ENCODE measurements at regions not wholly inside any gene's neighbourhood (a gene's known extent, or its start where the extent isn't known, plus 50 kb on each side); places are given as distances from the start of the nearest gene placed in this dataset.

DNA sequence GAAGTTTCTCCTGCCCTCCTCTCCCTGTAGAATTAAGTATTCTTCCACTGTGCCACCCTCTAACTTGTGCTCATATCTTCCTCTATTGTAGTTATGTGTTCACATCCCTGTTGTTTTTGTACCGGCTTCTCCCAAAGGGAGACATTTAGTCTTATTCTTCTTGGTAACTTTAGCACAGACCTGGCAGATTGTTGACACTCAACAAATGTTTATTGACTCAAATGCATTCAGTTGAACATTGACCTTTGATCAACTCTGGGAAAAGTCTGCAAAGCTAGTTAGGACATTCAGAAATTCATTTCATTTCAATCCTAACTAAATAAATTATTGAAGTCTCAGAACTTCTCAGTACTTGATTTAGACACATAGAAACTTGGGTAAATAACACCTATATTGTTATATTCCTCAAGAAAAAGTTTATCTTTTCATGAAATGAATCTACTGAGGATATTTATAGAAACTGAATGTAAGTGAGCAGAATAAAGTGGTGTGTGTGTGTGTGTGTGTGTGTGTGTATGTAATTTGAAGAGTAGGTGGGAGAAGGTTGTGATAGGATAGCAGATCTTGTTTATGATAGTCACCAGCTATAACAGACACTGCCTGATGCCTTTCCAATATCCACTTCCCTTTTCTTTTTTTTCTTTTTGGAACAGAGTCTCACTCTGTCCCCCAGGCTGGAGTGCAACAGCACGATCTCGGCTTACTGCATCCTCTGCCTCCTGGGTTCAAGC is 872.4 kb upstream of the CXADR start:
- WGBS, 2 donors: 96 to 97% methylated on average over 3 of the region's 3 CpGs
- Histone ChIP-seq H3K4me3 (no peak overlapping the region), H3K4me1 (ENCODE audit: control insufficient read depth in 5 of 5, insufficient read depth in 5 of 5, low read length in 5 of 5) (no peaks in the 10 kb centered on the region), H3K9ac (ENCODE audit: insufficient read depth in 1 of 2, low read length in 2 of 2) (no peak overlapping the region), H3K36me3 (ENCODE audit: control insufficient read depth in 4 of 4, insufficient read depth in 4 of 4, low read length in 4 of 4) (no peaks in the 10 kb centered on the region), H3K9me3 (ENCODE audit: control insufficient read depth in 4 of 4, insufficient read depth in 3 of 4, low read length in 3 of 4) (no peaks in the 10 kb centered on the region), H3K27me3 (ENCODE audit: control insufficient read depth in 3 of 3, insufficient read depth in 3 of 3, low read length in 2 of 3) (no peaks in the 10 kb centered on the region), H3K27ac (ENCODE audit: low read depth in 1 of 2, low read length in 1 of 2) (no peak overlapping the region)
- no peak for DNase-seq
- ATAC-seq (ENCODE audit: insufficient read depth, low FRiP score): no peak
- TF ChIP-seq, protein P1, sequence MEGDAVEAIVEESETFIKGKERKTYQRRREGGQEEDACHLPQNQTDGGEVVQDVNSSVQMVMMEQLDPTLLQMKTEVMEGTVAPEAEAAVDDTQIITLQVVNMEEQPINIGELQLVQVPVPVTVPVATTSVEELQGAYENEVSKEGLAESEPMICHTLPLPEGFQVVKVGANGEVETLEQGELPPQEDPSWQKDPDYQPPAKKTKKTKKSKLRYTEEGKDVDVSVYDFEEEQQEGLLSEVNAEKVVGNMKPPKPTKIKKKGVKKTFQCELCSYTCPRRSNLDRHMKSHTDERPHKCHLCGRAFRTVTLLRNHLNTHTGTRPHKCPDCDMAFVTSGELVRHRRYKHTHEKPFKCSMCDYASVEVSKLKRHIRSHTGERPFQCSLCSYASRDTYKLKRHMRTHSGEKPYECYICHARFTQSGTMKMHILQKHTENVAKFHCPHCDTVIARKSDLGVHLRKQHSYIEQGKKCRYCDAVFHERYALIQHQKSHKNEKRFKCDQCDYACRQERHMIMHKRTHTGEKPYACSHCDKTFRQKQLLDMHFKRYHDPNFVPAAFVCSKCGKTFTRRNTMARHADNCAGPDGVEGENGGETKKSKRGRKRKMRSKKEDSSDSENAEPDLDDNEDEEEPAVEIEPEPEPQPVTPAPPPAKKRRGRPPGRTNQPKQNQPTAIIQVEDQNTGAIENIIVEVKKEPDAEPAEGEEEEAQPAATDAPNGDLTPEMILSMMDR (IDR thresholded peaks at IDR 0.05; ENCODE audit: control extremely low read depth, extremely low read depth): no peak

DNA sequence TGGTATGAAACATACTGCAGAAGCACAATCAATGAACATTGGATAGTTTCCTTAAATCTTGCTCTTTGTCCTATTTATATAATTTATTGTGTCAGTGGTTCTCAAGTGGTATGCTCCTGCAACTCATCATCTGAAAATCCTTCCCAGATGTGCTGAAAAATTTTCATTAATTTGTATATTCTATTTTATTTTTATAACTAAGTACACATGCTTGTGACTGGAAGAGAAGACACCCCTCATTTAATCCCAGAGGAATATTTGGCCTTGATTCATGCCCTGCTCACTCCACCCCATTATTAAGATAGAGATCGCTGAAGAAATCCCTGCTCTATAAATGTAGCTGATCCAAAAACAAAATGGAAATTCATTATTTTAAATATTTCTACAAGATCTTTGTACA is 870.5 kb upstream of the CXADR start:
- WGBS, 2 donors: 86 to 94% methylated on average over 1 of the region's 1 CpG
- H3K27me3 ChIP-seq (ENCODE audit: control insufficient read depth in 3 of 3, insufficient read depth in 3 of 3, low read length in 2 of 3): no peaks in the 10 kb centered on the region
- H3K36me3 ChIP-seq (ENCODE audit: control insufficient read depth in 4 of 4, insufficient read depth in 4 of 4, low read length in 4 of 4): no peaks in the 10 kb centered on the region
- H3K27ac ChIP-seq (ENCODE audit: low read depth in 1 of 2, low read length in 1 of 2): no peak overlapping the region
- H3K9ac ChIP-seq (ENCODE audit: insufficient read depth in 1 of 2, low read length in 2 of 2): no peak overlapping the region
- no peak for ATAC-seq (ENCODE audit: insufficient read depth, low FRiP score)
- H3K9me3 ChIP-seq (ENCODE audit: control insufficient read depth in 4 of 4, insufficient read depth in 3 of 4, low read length in 3 of 4): no peaks in the 10 kb centered on the region
- H3K4me3 ChIP-seq: no peak overlapping the region
- no peak for DNase-seq
- no peaks in the 10 kb centered on the region for H3K4me1 ChIP-seq (ENCODE audit: control insufficient read depth in 5 of 5, insufficient read depth in 5 of 5, low read length in 5 of 5)
- TF ChIP-seq, protein P1 (IDR thresholded peaks at IDR 0.05; ENCODE audit: control extremely low read depth, extremely low read depth): no peak

DNA sequence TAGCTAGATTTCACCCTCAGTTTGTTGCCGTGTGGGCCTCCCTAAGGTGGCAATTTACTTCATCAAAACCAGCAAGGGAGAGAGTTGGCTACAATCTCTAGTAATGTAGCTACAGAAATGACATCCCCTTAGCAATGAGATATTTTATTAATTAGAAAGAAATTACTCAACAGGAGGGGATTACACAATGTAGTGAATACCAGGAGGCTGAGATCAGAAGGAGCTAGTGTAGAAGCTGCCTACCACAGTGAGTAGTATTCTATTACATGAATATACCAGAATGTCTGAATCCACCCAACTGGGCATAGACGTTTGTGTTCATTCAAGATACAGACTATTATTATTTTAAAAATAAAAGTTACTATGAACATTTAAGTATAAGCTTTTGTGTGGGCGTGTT is 868.2 kb upstream of the CXADR start:
- no peaks in the 10 kb centered on the region for H3K36me3 ChIP-seq (ENCODE audit: control insufficient read depth in 4 of 4, insufficient read depth in 4 of 4, low read length in 4 of 4)
- no peaks in the 10 kb centered on the region for H3K27me3 ChIP-seq (ENCODE audit: control insufficient read depth in 3 of 3, insufficient read depth in 3 of 3, low read length in 2 of 3)
- H3K4me1 ChIP-seq (ENCODE audit: control insufficient read depth in 5 of 5, insufficient read depth in 5 of 5, low read length in 5 of 5): no peaks in the 10 kb centered on the region
- 88 to 89% methylated on average over 3 of the region's 3 CpGs for WGBS, 2 donors
- DNase-seq (no peak), ATAC-seq (ENCODE audit: insufficient read depth, low FRiP score) (no peak)
- no peak overlapping the region for H3K9ac ChIP-seq (ENCODE audit: insufficient read depth in 1 of 2, low read length in 2 of 2)
- H3K27ac ChIP-seq (ENCODE audit: low read depth in 1 of 2, low read length in 1 of 2): no peak overlapping the region
- no peak overlapping the region for H3K4me3 ChIP-seq
- H3K9me3 ChIP-seq (ENCODE audit: control insufficient read depth in 4 of 4, insufficient read depth in 3 of 4, low read length in 3 of 4): no peaks in the 10 kb centered on the region
- TF ChIP-seq, protein P1 (IDR thresholded peaks at IDR 0.05; ENCODE audit: control extremely low read depth, extremely low read depth): no peak

All from lung (tissue), 11 donors.